ENCODE measurements at regions not wholly inside any gene's neighbourhood (a gene's known extent, or its start where the extent isn't known, plus 50 kb on each side); places are given as distances from the start of the nearest gene placed in this dataset.

DNA sequence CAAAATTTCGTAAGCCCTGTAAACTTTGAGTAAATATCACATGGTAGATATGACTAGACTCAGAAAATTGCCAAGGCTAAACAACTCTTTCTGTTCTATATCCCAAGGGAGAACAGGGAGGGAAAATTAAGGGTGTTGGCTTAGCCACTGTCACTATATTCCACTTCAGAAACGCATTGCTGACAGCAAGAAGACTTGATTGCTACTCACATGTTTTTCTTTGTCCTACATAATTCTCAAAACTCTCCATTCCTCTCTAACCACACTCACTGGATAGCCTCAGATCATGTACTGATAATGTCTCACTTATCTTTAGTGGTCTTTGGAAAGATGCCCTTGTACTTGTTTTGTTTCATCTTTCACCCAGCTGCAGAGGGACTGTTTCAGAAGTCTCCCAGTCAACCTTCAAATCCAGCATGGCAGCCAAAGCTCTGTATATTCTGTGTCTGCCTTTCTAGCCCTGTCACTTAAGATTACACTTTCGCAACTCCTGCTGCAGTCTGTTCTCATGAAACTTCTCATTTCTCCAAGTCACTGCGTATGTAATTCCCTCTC, 582.4 kb upstream of the FZD8 start:
- DNase-seq (ENCODE audit: low spot score): no peak

DNA sequence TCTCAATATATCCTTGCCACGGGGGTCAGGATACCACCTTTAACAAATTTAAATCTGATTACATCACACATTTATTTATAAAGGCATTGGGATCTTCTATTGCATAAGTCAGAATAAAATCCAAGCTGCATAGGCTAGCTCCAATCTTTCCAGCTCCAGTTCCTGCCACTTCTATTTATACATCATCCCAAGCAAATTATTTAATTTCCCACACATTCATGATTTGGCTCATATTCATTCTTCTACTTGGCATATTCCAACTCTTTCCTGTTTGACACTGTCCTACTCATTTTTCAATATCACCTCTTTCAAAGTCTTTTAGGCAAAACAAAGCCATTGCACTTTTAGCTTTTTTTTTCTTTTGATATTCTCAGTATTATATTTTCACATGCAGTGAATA, 579.0 kb upstream of the FZD8 start:
- no peak for DNase-seq (ENCODE audit: low spot score)

DNA sequence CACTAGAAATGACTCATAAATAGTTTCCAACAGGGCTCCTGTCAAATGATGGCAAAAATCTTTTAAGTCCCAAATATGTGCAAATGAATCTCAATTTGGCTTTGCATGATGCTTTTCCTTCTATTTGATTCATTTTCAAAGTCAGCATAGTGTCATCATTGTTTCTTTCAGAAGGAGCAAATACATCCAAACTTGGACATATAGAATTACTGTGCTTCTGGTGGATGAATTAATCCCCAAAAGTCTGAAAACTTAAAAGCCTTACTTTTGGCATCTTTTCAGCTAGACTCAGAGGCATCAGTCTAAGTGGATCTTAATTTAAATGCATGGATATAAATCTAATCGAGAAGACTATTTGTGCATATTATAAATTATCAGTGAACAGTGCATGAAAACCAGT, 578.1 kb upstream of the FZD8 start:
- DNase-seq (ENCODE audit: low spot score): no peak

DNA sequence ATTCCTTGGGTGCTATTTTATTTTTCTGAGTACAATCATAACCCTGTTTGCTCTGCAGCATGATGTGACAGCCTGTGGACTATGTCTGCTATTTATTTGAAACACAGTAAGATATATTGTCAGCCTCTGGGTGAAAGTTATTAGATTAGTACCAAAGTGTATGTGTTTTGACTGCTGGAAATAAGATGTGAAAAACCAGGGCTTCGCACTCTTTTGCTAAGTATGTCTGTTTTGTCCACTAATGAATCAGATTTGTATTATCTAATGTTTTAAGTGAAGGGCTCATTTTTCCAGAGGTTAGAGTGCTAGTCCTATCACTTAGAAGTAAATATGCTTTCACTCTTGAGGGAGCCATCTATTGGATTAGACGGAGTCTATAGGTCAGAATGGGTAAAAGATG, 569.8 kb upstream of the FZD8 start:
- DNase-seq (ENCODE audit: low spot score): no peak

DNA sequence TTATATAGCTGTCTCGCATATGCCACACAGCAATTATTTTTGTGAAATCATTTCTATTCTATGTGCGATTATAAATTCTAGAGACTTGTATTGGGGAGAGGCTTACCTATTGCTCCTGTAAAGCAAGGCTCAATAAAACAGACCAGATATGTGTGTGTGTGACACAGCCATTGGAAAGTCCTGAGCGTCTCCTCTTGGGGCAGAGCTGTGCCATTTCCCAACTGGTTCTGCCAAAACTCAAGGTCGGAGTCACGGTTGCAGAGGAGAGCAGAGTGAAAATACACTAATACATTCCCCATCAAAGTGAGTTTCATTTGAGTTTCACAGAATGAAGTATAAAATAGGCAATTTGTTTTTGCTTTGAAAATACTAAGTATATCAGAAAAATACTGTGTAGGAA, 567.4 kb upstream of the FZD8 start:
- no peak for DNase-seq (ENCODE audit: low spot score)

DNA sequence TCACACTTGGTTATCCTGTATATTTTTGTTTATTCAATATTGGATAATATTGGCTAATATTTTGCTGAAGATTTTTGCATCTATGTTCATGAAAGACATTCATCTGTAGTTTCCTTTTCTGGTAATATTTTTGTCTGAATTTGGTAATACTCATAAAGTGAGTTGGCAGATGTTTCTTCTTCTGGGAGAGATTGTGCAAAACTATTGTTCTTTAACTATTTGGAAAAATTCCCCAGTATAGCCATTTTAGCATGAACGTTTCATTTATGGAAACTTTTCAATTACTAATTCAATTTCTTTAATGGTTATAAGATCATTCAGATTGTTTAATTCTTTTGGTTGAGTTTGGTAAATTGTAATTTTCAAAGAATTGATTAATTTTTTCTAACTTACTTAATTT, 560.8 kb upstream of the FZD8 start:
- DNase-seq (ENCODE audit: low spot score): no peak

DNA sequence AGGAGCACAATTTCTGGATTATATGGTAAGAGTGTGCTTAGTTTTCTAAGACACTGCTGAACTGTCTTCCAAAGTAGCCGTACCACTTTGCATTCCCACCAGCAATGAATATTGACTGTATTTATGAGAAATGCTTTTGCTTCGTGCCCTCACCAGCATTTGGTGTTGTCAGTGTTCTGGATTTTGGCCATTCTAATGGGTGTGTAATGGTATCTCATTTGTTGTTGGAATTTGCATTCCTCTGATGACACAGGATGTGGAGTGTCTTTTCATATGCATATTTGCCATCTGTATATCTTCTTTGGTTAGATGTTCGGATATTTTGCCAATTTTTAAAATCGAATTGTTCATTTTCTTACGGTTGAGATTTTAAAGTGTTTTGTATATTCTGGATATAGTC, 558.5 kb upstream of the FZD8 start:
- no peak for DNase-seq (ENCODE audit: low spot score)

DNA sequence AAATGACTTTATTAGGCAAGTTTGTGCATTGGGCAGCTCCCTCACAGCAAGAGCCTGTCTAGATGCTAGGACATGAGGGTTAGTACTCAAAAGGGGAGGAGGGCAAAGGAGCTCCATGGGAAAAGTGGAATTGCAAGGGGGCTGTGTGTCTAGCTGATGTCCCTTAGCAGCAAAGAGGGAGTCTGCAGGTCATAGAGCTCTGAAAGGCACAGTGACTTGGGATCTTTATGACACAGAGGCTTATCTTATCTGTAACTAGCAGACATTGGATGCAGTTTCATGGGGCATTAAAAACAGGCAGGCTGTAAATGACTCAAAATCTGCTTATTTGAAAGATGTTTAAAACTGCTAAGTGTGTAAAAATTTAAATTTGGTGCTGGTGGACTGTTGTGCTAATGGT, 556.2 kb upstream of the FZD8 start:
- DNase-seq (ENCODE audit: low spot score): no peak

DNA sequence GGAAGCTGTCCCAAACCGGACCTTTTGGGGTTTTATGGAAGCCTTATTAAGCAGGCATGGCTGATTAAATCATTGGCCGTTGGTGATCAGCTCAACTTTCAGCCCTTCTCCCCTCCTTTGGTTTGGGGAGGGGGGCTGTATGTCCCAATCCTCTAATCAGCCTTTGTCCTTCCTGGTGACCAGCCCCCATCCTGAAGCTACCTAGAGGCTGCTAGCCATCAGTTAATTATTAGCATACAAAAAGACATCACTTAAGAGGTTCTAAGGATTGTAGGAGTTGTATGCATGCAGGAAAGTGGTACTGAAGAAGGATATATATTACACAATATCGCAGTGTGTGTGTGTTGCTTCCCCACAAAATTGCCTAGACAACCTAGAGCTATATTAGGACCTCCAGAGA, 553.3 kb upstream of the FZD8 start:
- no peak for DNase-seq (ENCODE audit: low spot score)

DNA sequence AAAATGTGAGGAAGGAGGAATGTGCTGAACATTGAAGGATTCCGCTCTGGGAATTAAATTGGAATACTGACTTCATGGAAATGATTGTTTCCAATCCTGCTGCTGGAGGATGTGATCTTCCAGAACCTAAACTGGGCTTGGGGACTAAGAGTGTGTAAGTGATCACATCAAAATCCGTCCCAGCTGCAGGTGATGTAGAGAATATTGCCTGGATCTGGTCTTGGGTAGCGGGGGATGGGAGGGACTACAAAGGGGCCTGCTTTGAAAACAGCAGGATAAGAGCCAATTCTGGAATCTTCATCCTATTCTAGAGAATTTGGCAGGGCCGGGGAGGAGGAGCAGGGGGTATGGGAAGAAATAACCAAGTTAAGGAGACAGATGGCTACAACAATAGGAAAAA, 552.2 kb upstream of the FZD8 start:
- no peak for DNase-seq (ENCODE audit: low spot score)

DNA sequence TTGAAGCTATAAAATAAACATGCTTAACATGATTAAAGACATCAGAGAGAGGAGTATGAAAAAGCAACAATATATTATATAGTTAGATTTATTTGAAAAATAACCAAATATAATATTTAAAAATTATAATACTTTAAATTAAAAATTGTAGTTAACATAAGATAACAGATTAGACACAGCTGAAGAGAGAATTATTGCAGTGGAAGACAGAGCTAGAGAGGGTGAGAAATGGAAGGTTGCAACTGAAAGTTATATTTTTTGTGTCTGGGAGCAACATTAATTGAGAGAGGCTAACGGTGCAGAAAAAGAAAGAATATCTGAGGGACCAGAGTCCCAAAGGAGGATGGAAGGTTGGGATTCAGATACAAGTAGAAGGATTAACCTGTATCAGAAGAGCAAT, 548.9 kb upstream of the FZD8 start:
- no peak for DNase-seq (ENCODE audit: low spot score)

DNA sequence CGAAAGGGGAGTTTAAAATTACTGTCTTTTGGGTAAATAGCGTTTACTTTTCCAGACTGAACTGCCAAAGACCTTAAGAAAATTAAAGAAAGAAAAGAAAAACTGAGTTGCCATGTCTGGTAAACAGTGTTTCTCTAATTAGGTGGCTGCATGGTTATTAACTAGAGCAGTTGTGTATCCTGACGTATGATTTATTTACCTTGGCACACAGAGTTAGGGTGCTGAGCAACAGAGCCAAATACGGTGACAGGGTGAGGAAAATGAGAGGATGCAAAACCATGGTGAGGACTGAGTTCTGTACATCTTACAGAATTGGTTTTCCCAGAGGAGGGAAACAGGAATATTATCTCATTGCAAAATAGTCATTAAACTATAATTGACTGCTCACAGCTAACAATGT, 546.4 kb upstream of the FZD8 start:
- DNase-seq (ENCODE audit: low spot score): no peak

DNA sequence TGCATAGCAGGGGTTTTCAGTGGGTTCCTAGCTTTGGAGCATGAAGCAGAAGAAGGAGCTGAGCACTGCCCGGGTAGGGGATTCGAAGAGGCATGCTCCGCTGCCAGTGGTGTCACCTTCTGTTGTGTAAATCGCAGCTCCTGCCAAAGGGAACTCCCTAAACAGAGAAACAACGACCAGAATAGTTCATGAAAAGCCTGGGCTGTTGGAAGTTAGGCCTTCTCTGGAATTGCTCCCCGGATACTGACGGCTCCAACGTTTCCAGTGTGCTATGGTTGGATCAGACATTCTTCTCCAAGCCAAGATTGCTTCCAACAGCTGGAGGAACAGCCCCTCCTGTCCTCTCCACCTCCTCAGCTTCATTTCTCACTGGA, 546.0 kb upstream of the FZD8 start:
- no peak for DNase-seq (ENCODE audit: low spot score)

DNA sequence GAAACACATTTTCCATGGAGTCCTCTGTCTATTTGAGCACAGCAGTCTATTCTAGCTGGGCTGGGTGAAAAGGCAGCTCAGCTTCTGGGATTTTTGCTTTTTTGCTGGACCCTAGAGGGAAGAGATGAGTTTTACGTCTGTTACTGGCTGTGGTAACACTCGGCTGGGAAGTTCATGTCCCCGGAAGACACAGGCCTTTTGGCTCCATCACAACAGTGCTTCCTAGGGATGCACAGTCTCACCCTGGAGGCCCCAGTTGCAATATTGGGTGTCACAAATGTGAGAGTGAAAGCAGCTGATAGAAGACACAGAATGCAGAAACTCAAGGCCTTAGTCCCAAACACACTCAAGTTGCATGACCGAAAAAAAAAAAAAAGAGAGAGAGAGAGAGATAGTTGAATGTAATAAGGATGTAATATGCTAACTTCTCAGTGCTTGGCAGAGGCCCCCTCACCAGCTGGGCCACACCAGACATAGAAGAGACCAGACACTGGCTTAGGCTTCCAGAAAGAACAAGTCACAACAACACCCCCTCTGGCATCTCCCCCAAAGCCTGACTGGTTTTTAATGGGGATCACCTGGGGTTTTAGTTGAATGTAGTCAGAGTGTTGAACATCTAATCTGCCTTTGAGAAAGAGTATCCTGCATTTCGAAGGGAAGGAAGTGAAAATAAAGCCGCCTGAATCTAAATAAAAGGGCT, 545.4 kb upstream of the FZD8 start:
- DNase-seq (ENCODE audit: low spot score): no peak

DNA sequence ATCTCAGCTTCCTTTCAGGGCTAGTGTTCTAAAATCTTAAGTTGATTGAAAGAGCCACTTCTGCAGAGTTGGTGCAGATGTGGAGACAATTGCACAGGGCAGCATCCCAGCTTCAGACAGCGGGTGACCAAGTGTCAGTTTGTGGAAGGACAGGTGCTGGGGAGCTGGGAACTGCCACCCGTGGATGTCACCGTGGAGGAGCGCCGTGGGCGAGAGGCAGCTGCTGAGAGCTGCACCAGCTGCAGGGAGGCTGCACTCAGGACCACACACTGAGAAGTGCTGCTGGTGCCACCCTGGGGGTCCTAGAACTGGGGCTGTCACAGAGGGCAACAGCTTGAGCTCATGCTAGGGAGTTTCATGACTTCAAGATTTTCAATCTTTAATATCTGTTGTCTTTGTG, 543.0 kb upstream of the FZD8 start:
- no peak for DNase-seq (ENCODE audit: low spot score)

DNA sequence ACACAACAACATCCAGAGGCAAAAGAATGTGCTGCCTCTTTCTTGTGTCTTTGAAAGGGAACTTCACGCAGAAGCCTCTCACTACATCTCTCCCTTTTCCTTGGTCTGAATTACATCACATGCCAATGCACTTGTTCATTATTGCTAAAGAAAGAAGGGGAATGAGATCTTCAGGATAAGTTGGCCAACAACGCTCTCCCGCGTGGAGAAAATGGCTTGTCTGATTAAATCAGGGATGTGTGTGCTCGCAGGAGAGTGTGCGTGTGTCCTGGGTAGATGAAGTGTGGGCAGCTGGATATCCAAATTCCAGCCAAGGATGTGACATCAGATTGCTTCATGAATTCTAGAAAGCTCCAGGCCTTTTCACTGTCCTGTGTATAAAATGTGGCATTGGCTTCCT, 541.6 kb upstream of the FZD8 start:
- DNase-seq (ENCODE audit: low spot score): no peak

DNA sequence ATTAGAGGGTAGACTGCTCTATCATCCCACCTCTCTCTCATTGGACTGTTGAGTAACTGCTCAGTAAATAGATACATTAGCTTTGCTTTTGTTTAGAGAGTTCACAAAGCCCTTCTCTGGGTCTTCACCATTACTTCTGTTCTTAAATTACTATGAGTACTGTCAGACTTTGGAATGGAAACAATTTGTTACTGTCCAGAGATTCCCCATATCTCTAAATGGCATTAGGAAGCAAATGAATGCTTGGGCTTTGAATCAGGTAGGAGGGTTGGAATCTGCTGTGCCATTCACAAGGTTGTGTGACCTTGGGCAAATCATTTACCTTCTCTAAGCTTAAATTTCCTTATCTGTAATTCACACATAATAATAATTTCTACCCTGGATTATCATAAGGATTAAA, 541.0 kb upstream of the FZD8 start:
- DNase-seq (ENCODE audit: low spot score): no peak

DNA sequence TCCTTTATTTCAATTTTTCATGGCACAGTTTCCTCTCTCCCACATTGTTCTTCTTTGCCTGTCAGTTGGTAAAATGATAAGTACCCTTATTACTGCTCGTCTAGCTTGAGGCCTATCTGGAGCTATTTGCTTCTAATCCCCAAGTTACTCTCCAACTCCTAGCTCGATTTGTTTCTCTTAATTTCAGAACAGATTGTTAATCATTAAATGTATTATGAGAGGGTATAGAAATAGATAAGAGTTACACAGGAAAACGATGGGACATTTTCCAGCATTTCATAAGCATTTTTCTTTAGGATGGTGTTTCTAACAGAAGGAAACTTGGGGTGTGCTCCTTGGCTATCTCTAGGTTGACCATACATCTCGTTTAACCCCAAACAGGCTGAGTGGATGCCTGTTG, 540.5 kb upstream of the FZD8 start:
- no peak for DNase-seq (ENCODE audit: low spot score)

DNA sequence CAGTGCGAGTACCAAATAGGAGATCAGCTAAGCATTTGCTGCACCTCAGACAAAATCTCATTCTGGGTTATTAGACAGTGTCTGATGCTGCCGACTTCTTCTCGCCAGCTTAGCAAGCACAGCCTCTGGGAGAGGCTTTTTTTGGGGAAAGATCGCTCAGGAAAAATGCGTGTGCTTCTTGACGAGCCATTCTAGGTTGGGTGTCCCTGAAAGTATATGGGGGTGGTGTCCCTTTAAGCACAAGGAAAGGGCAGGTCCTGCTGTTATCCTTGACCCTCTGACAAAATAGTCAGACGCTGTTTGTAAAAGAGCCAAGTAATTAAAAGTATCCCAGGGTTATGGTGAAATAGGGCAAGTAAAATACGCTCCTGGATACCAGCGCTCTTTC, 540.1 kb upstream of the FZD8 start:
- DNase-seq (ENCODE audit: low spot score): no peak

DNA sequence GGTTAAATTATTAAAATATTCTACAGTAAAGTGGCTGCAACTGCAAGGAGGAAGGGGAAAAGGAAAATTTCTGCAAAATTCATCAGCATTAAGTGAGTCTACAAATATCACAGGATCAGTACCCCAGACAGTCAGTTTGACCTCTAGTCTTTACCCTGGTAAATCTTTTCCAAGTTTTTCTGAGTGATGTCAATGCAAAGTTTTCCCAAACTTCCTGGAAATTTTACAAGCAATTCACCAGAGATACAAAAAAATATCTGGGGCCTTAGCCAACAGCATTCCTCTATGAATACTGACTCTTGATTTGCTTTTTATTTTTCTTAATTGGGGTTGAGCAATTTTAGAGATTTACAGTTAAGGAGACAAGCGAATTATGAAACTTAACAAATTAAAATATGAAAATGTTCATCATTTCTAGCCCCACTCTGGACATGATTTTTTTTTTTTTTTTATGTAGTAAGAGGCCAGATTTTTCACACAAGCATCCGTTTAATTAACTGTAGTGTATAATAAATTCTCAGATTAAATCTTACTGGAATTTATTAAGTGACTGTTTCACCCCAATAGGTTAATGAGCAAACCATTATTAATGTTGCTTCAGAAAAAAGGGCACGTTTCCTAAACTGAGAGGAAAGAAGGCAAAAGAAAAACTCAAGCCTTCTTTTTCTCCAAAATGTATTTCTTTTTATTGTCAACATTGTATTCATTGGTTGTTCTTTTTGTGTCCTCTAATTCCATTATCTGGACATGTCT, 539.5 kb upstream of the FZD8 start:
- no peak for DNase-seq (ENCODE audit: low spot score)

DNA sequence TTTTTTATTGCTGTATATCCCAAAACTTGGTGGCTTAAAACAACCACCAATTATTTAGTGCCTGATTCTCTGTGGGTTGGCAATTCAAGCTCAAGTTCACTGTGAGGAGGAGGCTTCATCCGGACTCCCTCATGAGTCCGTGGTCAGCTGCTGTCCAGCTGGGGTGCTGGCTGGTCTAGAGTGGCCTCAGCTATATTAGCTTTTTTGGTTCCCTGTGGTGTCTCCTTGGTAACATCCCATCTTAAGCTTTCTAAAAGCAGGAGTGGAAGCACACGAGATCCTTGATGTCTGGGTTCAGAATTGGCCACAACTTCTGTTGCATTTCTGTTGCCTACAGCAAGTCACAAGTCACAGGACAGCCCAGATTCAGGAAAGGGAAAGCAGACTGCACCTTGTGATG, 536.5 kb upstream of the FZD8 start:
- DNase-seq (ENCODE audit: low spot score): no peak

DNA sequence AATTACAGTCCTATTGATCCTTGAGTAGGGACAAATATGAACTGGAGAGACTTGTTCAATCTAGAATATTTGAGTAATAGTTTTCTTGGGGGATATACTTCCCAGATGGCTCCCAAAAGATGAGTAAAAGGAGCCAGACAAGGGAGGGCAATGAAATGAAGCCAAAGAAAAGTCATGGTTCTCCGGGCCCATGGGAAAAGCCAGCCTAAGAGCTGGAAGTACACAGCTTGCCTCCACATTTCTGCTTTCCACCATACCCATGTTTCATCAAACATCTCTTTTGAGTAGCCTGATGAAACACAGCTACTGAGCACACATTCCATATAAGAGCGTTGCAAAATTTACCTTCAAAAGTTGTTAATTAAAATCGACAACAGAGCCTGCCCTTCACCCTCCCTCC, 535.0 kb upstream of the FZD8 start:
- DNase-seq (ENCODE audit: low spot score): no peak

DNA sequence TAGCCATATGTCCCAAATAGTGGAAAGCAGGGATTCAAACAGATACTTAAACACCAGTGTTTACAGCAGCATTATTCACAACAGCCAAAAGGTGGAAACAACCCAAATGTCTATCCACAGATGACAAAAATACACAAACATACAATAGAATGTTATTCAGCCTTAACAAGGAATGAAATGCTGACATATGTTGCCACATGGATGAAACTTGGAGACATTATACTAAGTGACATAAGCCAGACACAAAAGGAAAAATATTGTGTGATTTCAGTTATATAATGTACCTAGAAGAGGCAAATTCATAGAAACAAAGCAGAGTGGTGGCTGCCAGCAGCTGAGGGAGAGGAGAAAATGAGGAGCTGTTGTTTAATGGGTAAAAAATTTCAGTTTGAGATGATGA, 533.9 kb upstream of the FZD8 start:
- DNase-seq (ENCODE audit: low spot score): no peak

DNA sequence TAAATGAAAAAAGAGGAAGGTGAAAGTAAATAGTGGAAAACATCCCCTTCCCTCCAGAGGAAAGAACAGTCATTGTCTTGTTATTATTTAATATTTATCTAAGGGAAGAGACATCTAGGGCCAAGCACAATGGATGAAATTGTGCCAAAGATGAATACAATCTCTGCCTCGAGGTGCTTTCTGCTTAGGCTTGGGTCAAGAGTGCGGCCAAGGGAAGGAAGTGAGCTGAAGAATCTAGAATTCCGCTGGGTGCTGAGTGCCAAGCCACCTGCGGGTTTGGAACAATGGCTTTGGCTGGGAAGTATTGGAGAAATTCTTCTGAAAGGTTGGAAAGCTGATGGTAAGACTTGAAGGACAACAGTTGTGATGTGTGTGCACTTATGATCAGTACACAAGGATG, 531.3 kb upstream of the FZD8 start:
- DNase-seq (ENCODE audit: low spot score): no peak
